K562 (cell line): ENCODE measurements at regions not wholly inside any gene's neighbourhood (a gene's known extent, or its start where the extent isn't known, plus 50 kb on each side); places are given as distances from the start of the nearest gene placed in this dataset.
"Not testable (repeated sequence)": the region's sequence is repeated elsewhere in the genome, so short reads cannot be mapped to it uniquely, and the experiment has no call there.

Experiments
- ATAC-seq: fragments of 200-7000 bp; cut with Tn5 transposase; 3 replicates; pipeline ENCODE4 v1.9.1; 2020; ENCODE audit warnings: moderate library complexity
- BruUV-seq: library from RNA; stranded (reverse); fragments of 400-500 nt; replicated peaks from 2 replicates; lab custom pipeline; 2021; lab: Mats Ljungman, UMichigan
- CTCF ChIA-PET: fragments of 300-600 bp; formaldehyde crosslinking; extraction: SDS; loops from one replicate; lab custom pipeline; 2021; ENCODE audit warnings: low intra/inter-chr PET ratio; lab: Yijun Ruan, JAX
- POLR2A ChIA-PET: fragments of 300-600, 350-650 bp; sonication (Branson Sonifier 250); formaldehyde crosslinking; extraction: SDS; loops from one replicate; lab custom pipeline; 2021; ENCODE audit warnings: antibody characterized with exemption, inconsistent platforms; lab: Yijun Ruan, JAX
- DNase-seq, 4 experiments: peaks; one replicate each; pipeline versions ENCODE4 v3.0.0 to v3.0.0-alpha.2; 2011 to 2018; ENCODE audit warnings: low spot score in 3 of 4, mixed read lengths in 3 of 4; ENCODE audit errors: extremely low read depth in 1 of 4
- FAIRE-seq: peaks from 2 replicates; lab custom pipeline; 2011; peaks lifted over from hg19 to GRCh38; lab: Jason Lieb, UNC
- H2AFZ ChIP-seq: 2 replicates; pipeline ENCODE4 v1.6.0; 2011; ENCODE audit warnings: low read depth, low read length, control low read depth, inconsistent platforms
- H3K27ac ChIP-seq: fragments of 200-600 bp; 3 replicates; pipeline ENCODE4 v1.8.0; 2011; ENCODE audit warnings: low read depth, mild to moderate bottlenecking, control low read depth, inconsistent platforms, low read length, moderate library complexity, mixed read lengths; ENCODE audit errors: extremely low read depth
- H3K27me3 ChIP-seq, 2 experiments: fragments of 300-600 bp in 1 of 2; 2 replicates in 1 of 2; 3 replicates in 1 of 2; pipeline versions ENCODE4 v1.6.0 to v1.8.0; 2011; ENCODE audit warnings: inconsistent platforms in 2 of 2, low read length in 2 of 2, mild to moderate bottlenecking in 1 of 2, mixed read lengths in 1 of 2, moderate library complexity in 1 of 2; ENCODE audit not compliant: control insufficient read depth in 2 of 2, insufficient read depth in 2 of 2
- H3K36me3 ChIP-seq: fragments of 300-600 bp; 3 replicates; pipeline ENCODE4 v1.8.0; 2011; ENCODE audit warnings: mild to moderate bottlenecking, low read length, inconsistent platforms; ENCODE audit not compliant: control insufficient read depth, insufficient read depth
- H3K4me1 ChIP-seq, 2 experiments: fragments of 200-600 bp in 1 of 2; replicated peaks in 1 of 2; 2 replicates in 1 of 2; 3 replicates in 1 of 2; pipeline versions ENCODE4 v1.5.1 to v1.8.0; 2011; ENCODE audit warnings: inconsistent platforms in 2 of 2, low read length in 2 of 2, mild to moderate bottlenecking in 1 of 2, mixed read lengths in 1 of 2, moderate library complexity in 1 of 2; ENCODE audit not compliant: control insufficient read depth in 2 of 2, insufficient read depth in 2 of 2
- H3K4me2 ChIP-seq: 2 replicates; pipeline ENCODE4 v1.6.1; 2011; ENCODE audit warnings: low read length, control low read depth, inconsistent platforms, mixed read lengths; ENCODE audit not compliant: insufficient read depth
- H3K4me3 ChIP-seq: fragments of 200-600 bp; sonication (generic), shearing (Covaris generic); 2 replicates; pipeline ENCODE4 v1.5.1; 2016; ENCODE audit warnings: control low read depth, inconsistent platforms
- H3K79me2 ChIP-seq: fragments of 200-600 bp; 3 replicates; pipeline ENCODE4 v1.8.0; 2011; ENCODE audit warnings: low read length, inconsistent platforms; ENCODE audit not compliant: control insufficient read depth, insufficient read depth
- H3K9ac ChIP-seq, 2 experiments: 2 replicates each; pipeline versions ENCODE4 v1.6.0 to v1.6.1; 2011; ENCODE audit warnings: low read depth in 2 of 2, low read length in 2 of 2, control low read depth in 1 of 2, inconsistent platforms in 1 of 2, mild to moderate bottlenecking in 1 of 2, mixed read lengths in 1 of 2; ENCODE audit not compliant: insufficient read depth in 1 of 2
- H3K9me1 ChIP-seq: one replicate; pipeline ENCODE4 v1.6.0; 2011; ENCODE audit warnings: inconsistent platforms, mild to moderate bottlenecking, low read length, moderate library complexity; ENCODE audit not compliant: control insufficient read depth, insufficient read depth
- H3K9me3 ChIP-seq: replicated peaks from 2 replicates; pipeline ENCODE4 v1.5.1; 2011; ENCODE audit warnings: low read depth, low read length, inconsistent platforms; ENCODE audit not compliant: control insufficient read depth, insufficient read depth
- H4K20me1 ChIP-seq: replicated peaks from 2 replicates; pipeline ENCODE4 v1.6.1; 2011; ENCODE audit warnings: low read length, inconsistent platforms, mixed read lengths; ENCODE audit not compliant: control insufficient read depth, insufficient read depth
- CBFA2T3 ChIP-seq: fragments of 450-650 bp; IDR thresholded peaks from 2 replicates; pipeline ENCODE4 v1.6.1; 2017
- CC2D1A ChIP-seq: fragments of 450-650 bp; IDR thresholded peaks from 2 replicates; pipeline ENCODE4 v1.6.1; 2017; ENCODE audit warnings: mild to moderate bottlenecking
- EP300 ChIP-seq: IDR thresholded peaks from 2 replicates; pipeline ENCODE4 v1.6.1; 2012; ENCODE audit warnings: low read length, improper control_type of control experiment
- FOSL1 ChIP-seq: fragments of 200-800 bp; sonication (Bioruptor generic); conservative IDR thresholded peaks from 2 replicates; pipeline ENCODE4 v1.6.1; 2016; ENCODE audit warnings: missing genetic modification characterization, missing compliant biosample characterization
- FOXK2 ChIP-seq, 2 experiments: fragments of 450-650 bp; IDR thresholded peaks in 1 of 2; conservative IDR thresholded peaks in 1 of 2; 2 replicates each; pipeline ENCODE4 v1.6.1; 2016; ENCODE audit warnings: low read depth in 2 of 2, mild to moderate bottlenecking in 1 of 2
- HDAC3 ChIP-seq: fragments of 450-650 bp; IDR thresholded peaks from 2 replicates; pipeline ENCODE4 v1.6.1; 2018; ENCODE audit warnings: borderline replicate concordance, mild to moderate bottlenecking, moderate library complexity; ENCODE audit not compliant: partially characterized antibody
- L3MBTL2 ChIP-seq: fragments of 450-650 bp; IDR thresholded peaks from 2 replicates; pipeline ENCODE4 v1.6.1; 2016; ENCODE audit warnings: mild to moderate bottlenecking, moderate library complexity
- MTA2 ChIP-seq: fragments of 450-650 bp; IDR thresholded peaks from 2 replicates; pipeline ENCODE4 v1.6.1; 2016; ENCODE audit warnings: low read depth
- NFRKB ChIP-seq: fragments of 450-650 bp; IDR thresholded peaks from 2 replicates; pipeline ENCODE4 v1.6.1; 2016; ENCODE audit warnings: low read depth
- NRF1 ChIP-seq, 2 experiments: fragments of 450-650 bp; IDR thresholded peaks in 1 of 2; conservative IDR thresholded peaks in 1 of 2; 2 replicates each; pipeline ENCODE4 v1.6.1; 2014; ENCODE audit warnings: mild to moderate bottlenecking in 2 of 2
- PKNOX1 ChIP-seq: fragments of 450-650 bp; IDR thresholded peaks from 2 replicates; pipeline ENCODE4 v1.6.1; 2016
- POLR2A ChIP-seq: fragments of 450-650 bp; conservative IDR thresholded peaks from 2 replicates; pipeline ENCODE4 v1.6.1; 2016
- SP1 ChIP-seq: sonication (generic); formaldehyde crosslinking; IDR thresholded peaks from 2 replicates; pipeline ENCODE4 v1.8.1; 2022; ENCODE audit warnings: mild to moderate bottlenecking, missing genetic modification reagents
- SUPT5H ChIP-seq: fragments of 450-650 bp; IDR thresholded peaks from 2 replicates; pipeline ENCODE4 v1.6.1; 2016
- TEAD4 ChIP-seq, 2 experiments: sonication (generic) in 1 of 2; formaldehyde crosslinking in 1 of 2; IDR thresholded peaks; 2 replicates each; pipeline versions ENCODE4 v1.6.1 to v1.8.0; 2012 to 2022; ENCODE audit warnings: borderline replicate concordance in 1 of 2, inconsistent platforms in 1 of 2, low read length in 1 of 2, mild to moderate bottlenecking in 1 of 2, missing genetic modification reagents in 1 of 2
- whole genome bisulfite sequencing: fragments of 100-300 bp; shearing (Covaris generic); methylation state at CpG from one replicate; pipeline ENCODE4 v1.1.6; 2016; ENCODE audit warnings: low coverage, mixed read lengths; ENCODE audit not compliant: insufficient coverage; ENCODE audit errors: missing lambda C conversion rate; 5-methylcytosine and 5-hydroxymethylcytosine counted together
- in situ Hi-C: fragments of 300-500 bp; cut with MboI; formaldehyde crosslinking; loops from 4 replicates; pipeline ENCODE4 v1.15.0; 2018; ENCODE audit warnings: inconsistent platforms, mixed read lengths
- intact Hi-C: fragments of 100-400 bp; cut with micrococcal nuclease; formaldehyde crosslinking; loops from 2 replicates; pipeline ENCODE4 v1.14.2; 2022

GRCh38 chr3:130183689-130184088 lies 102.1 kb downstream of the ALG1L2 start:
- CTCF ChIA-PET; H3K4me1 ChIP-seq; H3K36me3 ChIP-seq; H3K9me1 ChIP-seq; H4K20me1 ChIP-seq; intact Hi-C loops; FAIRE-seq; POLR2A ChIA-PET; H2AFZ ChIP-seq; ATAC-seq; H3K4me3 ChIP-seq; H3K27me3 ChIP-seq; H3K9me3 ChIP-seq; H3K79me2 ChIP-seq; DNase-seq; in situ Hi-C loops; TF ChIP-seq TEAD4 (CRISPR knock-in tag; IDR thresholded peaks at IDR 0.05; ENCODE audit: borderline replicate concordance): not testable (repeated sequence)
- TF ChIP-seq TEAD4 (IDR thresholded peaks at IDR 0.05; ENCODE audit: low read length) (peak; percentile 59), EP300 (peak; percentile 51; the same call in 1 of the 2 replicates)
- Histone ChIP-seq H3K27ac (peak overlapping the region; percentile 84), H3K4me2 (peak overlapping the region; percentile 67), H3K9ac (peak overlapping the region in 1 of 2 experiments; percentile 50; a peak in 2 of 4 replicates)
- BruUV-seq = TSS peak; percentile 83
- 5% methylated on average over 5 of the region's 5 CpGs for WGBS

- peak; percentile 1 to 58 (median 1) for DNase-seq
- H3K4me3 ChIP-seq, H3K4me1 ChIP-seq, H4K20me1 ChIP-seq, H3K27me3 ChIP-seq, CTCF ChIA-PET, POLR2A ChIA-PET, H2AFZ ChIP-seq, H3K9me1 ChIP-seq, H3K79me2 ChIP-seq, ATAC-seq, FAIRE-seq, H3K9me3 ChIP-seq, intact Hi-C loops, in situ Hi-C loops, BruUV-seq, H3K36me3 ChIP-seq: not testable (repeated sequence)
- Histone ChIP-seq H3K4me2 (peak overlapping the region; percentile 67), H3K27ac (peak overlapping the region; percentile 84), H3K9ac (peak overlapping the region in 1 of 2 experiments; percentile 50; a peak in 1 of 4 replicates)
- 4% methylated on average over 5 of the region's 5 CpGs for WGBS
- TF ChIP-seq L3MBTL2 (peak; percentile 44; the same call in 1 of the 2 replicates), NRF1 (conservative IDR thresholded peaks at IDR 0.05 in 1 of 2, IDR thresholded peaks at IDR 0.05 in 1 of 2) (0 out of 4 replicates have a peak, but pooled peaks of 1 of the 2 experiments have one; percentile 18), POLR2A (peak; percentile 52; the same call in 1 of the 2 replicates), FOSL1 (tag) (peak; percentile 14; the same call in 1 of the 2 replicates), SUPT5H (peak; percentile 46; the same call in 1 of the 2 replicates), CC2D1A (peak; percentile 85; the same call in 1 of the 2 replicates), CBFA2T3 (peak; percentile 91), PKNOX1 (peak; percentile 90), FOXK2 (conservative IDR thresholded peaks at IDR 0.05 in 1 of 2, IDR thresholded peaks at IDR 0.05 in 1 of 2; ENCODE audit: low read depth in 2 of 2) (peak; percentile 91 to 92), HDAC3 (peak; percentile 29), NFRKB (peak; percentile 76), SP1 (CRISPR knock-in tag) (peak; percentile 53; the same call in 1 of the 2 replicates), MTA2 (peak; percentile 48)
Observed at GRCh38 chr3:130184152-130185024, 102.8 kb downstream of the ALG1L2 start.
